GM12891 (cell line): ENCODE measurements at regions not wholly inside any gene's neighbourhood (a gene's known extent, or its start where the extent isn't known, plus 50 kb on each side); places are given as distances from the start of the nearest gene placed in this dataset.

Experiments
- PAX5 ChIP-seq: IDR thresholded peaks from 2 replicates; pipeline ENCODE4 v1.6.1; 2011; ENCODE audit warnings: low read length, moderate library complexity, mild to moderate bottlenecking; ENCODE audit not compliant: insufficient read depth, severe bottlenecking
- POLR2A ChIP-seq: IDR thresholded peaks from 2 replicates; pipeline ENCODE4 v1.6.1; 2011; ENCODE audit warnings: low read depth, low read length, control low read depth
- POLR2AphosphoS5 ChIP-seq: IDR thresholded peaks from 2 replicates; pipeline ENCODE4 v1.6.1; 2011; ENCODE audit warnings: low read depth, low read length, control low read depth
- POU2F2 ChIP-seq: IDR thresholded peaks from 2 replicates; pipeline ENCODE4 v1.6.1; 2011; ENCODE audit warnings: low read depth, mild to moderate bottlenecking, control low read depth, low read length, moderate library complexity
- SPI1 ChIP-seq: IDR thresholded peaks from 2 replicates; pipeline ENCODE4 v1.6.1; 2011; ENCODE audit warnings: low read depth, low read length, control low read depth
- TAF1 ChIP-seq: IDR thresholded peaks from 2 replicates; pipeline ENCODE4 v1.6.1; 2011; ENCODE audit warnings: low read depth, low read length, control low read depth

GRCh38 chr14:42322531-42323284 is 716.0 kb downstream of the LRFN5 start:
- TF ChIP-seq POLR2A (no peak), SPI1 (peak; percentile 88), POLR2AphosphoS5 (no peak), PAX5 (no peak), TAF1 (no peak), POU2F2 (no peak)
